Breast epithelium (tissue), 4 donors: ENCODE measurements at regions not wholly inside any gene's neighbourhood (a gene's known extent, or its start where the extent isn't known, plus 50 kb on each side); places are given as distances from the start of the nearest gene placed in this dataset.
"Not testable (repeated sequence)": the region's sequence is repeated elsewhere in the genome, so short reads cannot be mapped to it uniquely, and the experiment has no call there.

Experiments used
- DNase-seq, 2 donors: peaks; one replicate each; pipeline ENCODE4 v3.0.0-alpha.2; 2019; ENCODE audit warnings: low spot score in 2 of 2
- H3K27ac ChIP-seq, 2 donors: fragments of 200-600 bp; sonication (generic) in 1 of 2; one replicate each; pipeline ENCODE4 v1.5.1; 2016 to 2019; ENCODE audit warnings: mild to moderate bottlenecking in 1 of 2
- H3K27me3 ChIP-seq, 2 donors: fragments of 200-600 bp; sonication (generic) in 1 of 2; one replicate each; pipeline versions ENCODE4 v1.5.1 to v1.6.0; 2017 to 2019; ENCODE audit warnings: control low read depth in 1 of 2, mild to moderate bottlenecking in 1 of 2
- H3K36me3 ChIP-seq: fragments of 200-600 bp; one replicate; pipeline ENCODE4 v1.5.1; 2019
- H3K4me1 ChIP-seq, 2 donors: fragments of 200-600 bp; sonication (generic); one replicate each; pipeline ENCODE4 v1.5.1; 2016 to 2019; ENCODE audit warnings: control low read depth in 1 of 2
- H3K4me3 ChIP-seq, 3 donors: fragments of 200-600 bp; sonication (generic); 1 replicate in 2 of 3; 2 replicates in 1 of 3; pipeline ENCODE4 v1.5.1; 2016 to 2019; ENCODE audit warnings: mild to moderate bottlenecking in 3 of 3, moderate library complexity in 2 of 3
- H3K9me3 ChIP-seq, 2 donors: fragments of 200-600 bp; sonication (generic) in 1 of 2; one replicate each; pipeline ENCODE4 v1.5.1; 2016 to 2019; ENCODE audit warnings: control low read depth in 1 of 2
- CTCF ChIP-seq, 3 donors: fragments of 450-650 bp; IDR thresholded peaks; one replicate each; pipeline ENCODE4 v1.5.1; 2016 to 2017; ENCODE audit warnings: antibody characterized with exemption in 3 of 3, mild to moderate bottlenecking in 3 of 3, moderate library complexity in 3 of 3
- POLR2A ChIP-seq: fragments of 450-650 bp; IDR thresholded peaks from one replicate; pipeline ENCODE4 v1.6.1; 2016; ENCODE audit warnings: antibody characterized with exemption, mild to moderate bottlenecking, moderate library complexity
- POLR2AphosphoS5 ChIP-seq, 3 donors: sonication (generic); formaldehyde crosslinking; IDR thresholded peaks; one replicate each; pipeline ENCODE4 v1.6.1; 2017; ENCODE audit warnings: antibody characterized with exemption in 3 of 3
- intact Hi-C: fragments of 100-400 bp; cut with DNase I; formaldehyde crosslinking; loops from one replicate; pipeline ENCODE4 v1.15.1; 2023; ENCODE audit warnings: low total_unique reads

- Histone ChIP-seq H3K27ac (no peak overlapping the region), H3K4me1 (no peaks in the 10 kb centered on the region), H3K27me3 (no peaks in the 10 kb centered on the region), H3K9me3 (no peaks in the 10 kb centered on the region), H3K36me3 (no peaks in the 10 kb centered on the region), H3K4me3 (no peak overlapping the region)
- DNase-seq: no peak
- intact Hi-C loops: no loop called here
- no peak for TF ChIP-seq CTCF (IDR thresholded peaks at IDR 0.05)
- TF ChIP-seq POLR2A: no peak
- no peak for TF ChIP-seq POLR2AphosphoS5 (IDR thresholded peaks at IDR 0.05)
Measured at GRCh38 chr1:185540295-185540694, 193.9 kb upstream of the HMCN1 start.

- no peak for TF ChIP-seq POLR2A
- TF ChIP-seq POLR2AphosphoS5 (IDR thresholded peaks at IDR 0.05): no peak
- TF ChIP-seq CTCF (IDR thresholded peaks at IDR 0.05): no peak
- no peaks in the 10 kb centered on the region for H3K36me3 ChIP-seq
- no peaks in the 10 kb centered on the region for H3K27me3 ChIP-seq
- H3K27ac ChIP-seq: no peak overlapping the region
- no peaks in the 10 kb centered on the region for H3K9me3 ChIP-seq
- no peaks in the 10 kb centered on the region for H3K4me1 ChIP-seq
- H3K4me3 ChIP-seq: no peak overlapping the region
- intact Hi-C loops: no loop called here
- no peak for DNase-seq
Measured at GRCh38 chr1:185539277-185539943, 194.8 kb upstream of the HMCN1 start.

- not testable (repeated sequence) for H3K27ac ChIP-seq, DNase-seq
Measured at GRCh38 chr1:185538309-185538898, 195.8 kb upstream of the HMCN1 start.

GRCh38 chr1:185537596-185537995, 196.6 kb upstream of the HMCN1 start:
- Histone ChIP-seq H3K4me1 (no peaks in the 10 kb centered on the region), H3K27ac (no peak overlapping the region), H3K9me3 (no peaks in the 10 kb centered on the region), H3K4me3 (no peak overlapping the region), H3K36me3 (no peaks in the 10 kb centered on the region), H3K27me3 (no peaks in the 10 kb centered on the region)
- intact Hi-C loops: no loop called here
- no peak for DNase-seq
- TF ChIP-seq CTCF (IDR thresholded peaks at IDR 0.05) (no peak), POLR2AphosphoS5 (IDR thresholded peaks at IDR 0.05) (no peak), POLR2A (no peak)

More at GRCh38 chr1:185538309-185538898, 195.8 kb upstream of the HMCN1 start:
- H3K4me1 ChIP-seq, H3K27me3 ChIP-seq, H3K36me3 ChIP-seq, H3K9me3 ChIP-seq, intact Hi-C loops, H3K4me3 ChIP-seq: not testable (repeated sequence)

GRCh38 chr1:185536165-185536920, 197.8 kb upstream of the HMCN1 start:
- Histone ChIP-seq H3K9me3 (no peaks in the 10 kb centered on the region), H3K27ac (no peak overlapping the region), H3K27me3 (no peaks in the 10 kb centered on the region), H3K36me3 (no peaks in the 10 kb centered on the region), H3K4me3 (no peak overlapping the region), H3K4me1 (no peaks in the 10 kb centered on the region)
- DNase-seq: no peak
- intact Hi-C loops: no loop called here
- TF ChIP-seq CTCF (IDR thresholded peaks at IDR 0.05) (no peak), POLR2AphosphoS5 (IDR thresholded peaks at IDR 0.05) (no peak), POLR2A (no peak)
